HEK293 (cell line): ENCODE measurements at regions not wholly inside any gene's neighbourhood (a gene's known extent, or its start where the extent isn't known, plus 50 kb on each side); places are given as distances from the start of the nearest gene placed in this dataset.

ENCODE experiments used
- CTCF ChIA-PET: fragments of 350-600 bp; formaldehyde crosslinking; extraction: SDS; loops from one replicate; lab custom pipeline; 2021; ENCODE audit warnings: antibody characterized with exemption; lab: Yijun Ruan, JAX
- POLR2A ChIA-PET: fragments of 300-600 bp; formaldehyde crosslinking; extraction: SDS; loops from one replicate; lab custom pipeline; 2020; ENCODE audit warnings: antibody characterized with exemption, inconsistent platforms; lab: Yijun Ruan, JAX
- H3K27ac ChIP-seq: fragments of 200-500 bp; sonication (Bioruptor generic); 2 replicates; pipeline ENCODE4 v1.5.1; 2014; ENCODE audit warnings: low read depth, low read length, control low read depth, inconsistent platforms; ENCODE audit errors: extremely low read depth
- H3K36me3 ChIP-seq, 2 experiments: fragments of 200-500 bp in 1 of 2; sonication (Bioruptor generic) in 1 of 2; 1 replicate in 1 of 2; 2 replicates in 1 of 2; pipeline ENCODE4 v1.5.1; 2014 to 2017; ENCODE audit warnings: inconsistent platforms in 2 of 2, low read length in 2 of 2; ENCODE audit not compliant: control insufficient read depth in 2 of 2, insufficient read depth in 1 of 2
- H3K4me1 ChIP-seq: fragments of 200-500 bp; sonication (Bioruptor generic); 2 replicates; pipeline ENCODE4 v1.5.1; 2014; ENCODE audit warnings: mild to moderate bottlenecking, low read length, inconsistent platforms; ENCODE audit not compliant: control insufficient read depth, insufficient read depth
- H3K4me3 ChIP-seq: 2 replicates; pipeline ENCODE4 v1.5.1; 2011; ENCODE audit warnings: low read depth, mild to moderate bottlenecking, control low read depth, low read length, moderate library complexity
- H3K9me3 ChIP-seq: fragments of 200-500 bp; sonication (Bioruptor generic); 2 replicates; pipeline ENCODE4 v1.5.1; 2014; ENCODE audit warnings: low read depth, low read length, inconsistent platforms; ENCODE audit not compliant: control insufficient read depth, insufficient read depth
- EGR2 ChIP-seq: fragments of 450-650 bp; formaldehyde crosslinking; IDR thresholded peaks from 2 replicates; pipeline ENCODE4 v1.5.1; 2016; ENCODE audit warnings: low read depth, missing biosample characterization, missing genetic modification characterization
- GFI1B ChIP-seq: fragments of 450-650 bp; formaldehyde crosslinking; IDR thresholded peaks from 2 replicates; pipeline ENCODE4 v1.5.1; 2016; ENCODE audit warnings: missing biosample characterization, missing genetic modification characterization
- HIC1 ChIP-seq: fragments of 450-650 bp; formaldehyde crosslinking; IDR thresholded peaks from 2 replicates; pipeline ENCODE4 v1.5.1; 2016; ENCODE audit warnings: missing biosample characterization, missing genetic modification characterization
- MEIS1 ChIP-seq: sonication (generic); formaldehyde crosslinking; IDR thresholded peaks from 2 replicates; pipeline ENCODE4 v1.8.1; 2022; ENCODE audit warnings: missing genetic modification reagents, mild to moderate bottlenecking, borderline replicate concordance
- PRDM2 ChIP-seq: fragments of 450-650 bp; formaldehyde crosslinking; IDR thresholded peaks from 2 replicates; pipeline ENCODE4 v1.5.1; 2016; ENCODE audit warnings: missing biosample characterization, missing genetic modification characterization, borderline replicate concordance
- ZNF132 ChIP-seq: fragments of 450-650 bp; formaldehyde crosslinking; IDR thresholded peaks from 2 replicates; pipeline ENCODE4 v1.5.1; 2017; ENCODE audit warnings: missing biosample characterization, missing genetic modification characterization, borderline replicate concordance
- ZNF239 ChIP-seq: fragments of 450-650 bp; formaldehyde crosslinking; IDR thresholded peaks from 2 replicates; pipeline ENCODE4 v1.5.1; 2016; ENCODE audit warnings: missing biosample characterization, missing genetic modification characterization
- ZNF280C ChIP-seq: fragments of 450-650 bp; formaldehyde crosslinking; IDR thresholded peaks from 2 replicates; pipeline ENCODE4 v1.5.1; 2016; ENCODE audit warnings: missing biosample characterization, missing genetic modification characterization
- ZNF350 ChIP-seq: fragments of 450-650 bp; formaldehyde crosslinking; IDR thresholded peaks from 2 replicates; pipeline ENCODE4 v1.5.0; 2017; ENCODE audit warnings: missing biosample characterization, mild to moderate bottlenecking, missing genetic modification characterization
- ZNF404 ChIP-seq: fragments of 450-650 bp; formaldehyde crosslinking; IDR thresholded peaks from 2 replicates; pipeline ENCODE4 v1.5.1; 2017; ENCODE audit warnings: missing biosample characterization, missing genetic modification characterization
- ZNF426 ChIP-seq: fragments of 450-650 bp; formaldehyde crosslinking; IDR thresholded peaks from 2 replicates; pipeline ENCODE4 v1.5.1; 2017; ENCODE audit warnings: missing biosample characterization, missing genetic modification characterization, mild to moderate bottlenecking, inconsistent platforms, moderate library complexity
- ZNF529 ChIP-seq: fragments of 450-650 bp; formaldehyde crosslinking; IDR thresholded peaks from 2 replicates; pipeline ENCODE4 v1.5.1; 2017; ENCODE audit warnings: missing genetic modification characterization, missing biosample characterization; ENCODE audit not compliant: insufficient replicate concordance
- ZNF530 ChIP-seq: fragments of 450-650 bp; formaldehyde crosslinking; IDR thresholded peaks from 2 replicates; pipeline ENCODE4 v1.5.1; 2016; ENCODE audit warnings: low read depth, missing biosample characterization, missing genetic modification characterization

GRCh38 chr2:129092956-129093355 is 774.3 kb upstream of the HS6ST1 start (continued):
- TF ChIP-seq HIC1 (tag by site-specific recombination) (no peak), ZNF530 (tag by site-specific recombination) (no peak), MEIS1 (CRISPR knock-in tag) (no peak), ZNF280C (tag by site-specific recombination) (no peak), ZNF404 (tag by site-specific recombination) (no peak)

GRCh38 chr2:129101186-129101585 is 782.5 kb upstream of the HS6ST1 start:
- CTCF ChIA-PET, result no interaction called here
- Histone ChIP-seq H3K36me3 (no peaks in the 10 kb centered on the region; a peak in 1 of 3 replicates), H3K4me1 (no peaks in the 10 kb centered on the region), H3K9me3 (no peaks in the 10 kb centered on the region), H3K27ac (no peak overlapping the region), H3K4me3 (no peak overlapping the region)
- TF ChIP-seq ZNF132 (tag by site-specific recombination) (no peak), GFI1B (tag by site-specific recombination) (no peak), ZNF239 (tag by site-specific recombination) (no peak), PRDM2 (no peak), ZNF529 (tag by site-specific recombination) (no peak), ZNF350 (tag by site-specific recombination) (no peak), EGR2 (no peak), ZNF426 (no peak)
- POLR2A ChIA-PET, result no interaction called here
